H9 (cell line): ENCODE measurements at regions not wholly inside any gene's neighbourhood (a gene's known extent, or its start where the extent isn't known, plus 50 kb on each side); places are given as distances from the start of the nearest gene placed in this dataset.

ENCODE experiments used
- DNase-seq: peaks from one replicate; pipeline ENCODE4 v3.0.0-alpha.2; 2017
- H2AFZ ChIP-seq: one replicate; pipeline ENCODE4 v1.6.1; 2013; ENCODE audit warnings: mild to moderate bottlenecking, low read length, control low read depth, moderate library complexity
- H2AK5ac ChIP-seq: 2 replicates; pipeline ENCODE4 v1.6.1; 2013; ENCODE audit warnings: low read length, control low read depth, mixed read lengths; ENCODE audit not compliant: insufficient read length
- H2BK120ac ChIP-seq: one replicate; pipeline ENCODE4 v1.6.1; 2013; ENCODE audit warnings: low read depth, mild to moderate bottlenecking, low read length, control low read depth, inconsistent platforms; ENCODE audit not compliant: poor library complexity, severe bottlenecking
- H2BK12ac ChIP-seq: 2 replicates; pipeline ENCODE4 v1.6.1; 2013; ENCODE audit warnings: low read length, control low read depth, mixed read lengths, low read depth; ENCODE audit not compliant: insufficient read length
- H2BK15ac ChIP-seq: 2 replicates; pipeline ENCODE4 v1.6.1; 2013; ENCODE audit warnings: low read depth, low read length, control low read depth
- H2BK20ac ChIP-seq: one replicate; pipeline ENCODE4 v1.6.1; 2013; ENCODE audit warnings: low read depth, mild to moderate bottlenecking, low read length, control low read depth, inconsistent platforms; ENCODE audit not compliant: poor library complexity, severe bottlenecking
- H2BK5ac ChIP-seq: 2 replicates; pipeline ENCODE4 v1.6.1; 2013; ENCODE audit warnings: low read length, control low read depth, mixed read lengths; ENCODE audit not compliant: insufficient read length
- H3K14ac ChIP-seq: 2 replicates; pipeline ENCODE4 v1.6.1; 2013; ENCODE audit warnings: low read length, control low read depth; ENCODE audit not compliant: insufficient read depth
- H3K18ac ChIP-seq: 2 replicates; pipeline ENCODE4 v1.6.1; 2013; ENCODE audit warnings: low read depth, mild to moderate bottlenecking, mixed read lengths, low read length, control low read depth; ENCODE audit not compliant: insufficient read length
- H3K23ac ChIP-seq: 2 replicates; pipeline ENCODE4 v1.6.1; 2013; ENCODE audit warnings: low read length, control low read depth, mixed read lengths, low read depth; ENCODE audit not compliant: insufficient read length
- H3K23me2 ChIP-seq: 2 replicates; pipeline ENCODE4 v1.6.1; 2013; ENCODE audit warnings: low read depth, mild to moderate bottlenecking, mixed read lengths, low read length, control low read depth; ENCODE audit not compliant: insufficient read length, poor library complexity, severe bottlenecking
- H3K27ac ChIP-seq: 2 replicates; pipeline ENCODE4 v1.5.1; 2013; ENCODE audit warnings: low read length, control low read depth, mixed read lengths, low read depth; ENCODE audit not compliant: insufficient read length
- H3K27me3 ChIP-seq: 2 replicates; pipeline ENCODE4 v1.6.1; 2013; ENCODE audit warnings: low read length, control low read depth, inconsistent platforms; ENCODE audit not compliant: insufficient read depth
- H3K4ac ChIP-seq: 2 replicates; pipeline ENCODE4 v1.6.1; 2013; ENCODE audit warnings: low read depth, mild to moderate bottlenecking, control low read depth, inconsistent platforms, low read length, moderate library complexity
- H3K4me1 ChIP-seq: 2 replicates; pipeline ENCODE4 v1.6.1; 2013; ENCODE audit warnings: low read length, control low read depth, inconsistent platforms; ENCODE audit not compliant: insufficient read depth
- H3K4me2 ChIP-seq: 2 replicates; pipeline ENCODE4 v1.6.1; 2013; ENCODE audit warnings: low read length, control low read depth, mixed read lengths; ENCODE audit not compliant: insufficient read length, insufficient read depth
- H3K56ac ChIP-seq: 2 replicates; pipeline ENCODE4 v1.6.1; 2013; ENCODE audit warnings: low read depth, mild to moderate bottlenecking, mixed read lengths, low read length, control low read depth; ENCODE audit not compliant: insufficient read length
- H3K79me1 ChIP-seq: 2 replicates; pipeline ENCODE4 v1.6.1; 2013; ENCODE audit warnings: low read depth, mild to moderate bottlenecking, moderate library complexity, low read length, control low read depth, inconsistent platforms; ENCODE audit not compliant: insufficient read depth, poor library complexity, severe bottlenecking
- H3K79me2 ChIP-seq: 2 replicates; pipeline ENCODE4 v1.6.1; 2013; ENCODE audit warnings: low read length, control low read depth, inconsistent platforms; ENCODE audit not compliant: insufficient read depth
- H3K9ac ChIP-seq: 2 replicates; pipeline ENCODE4 v1.6.1; 2013; ENCODE audit warnings: low read length, control low read depth, mixed read lengths; ENCODE audit not compliant: insufficient read length; ENCODE audit errors: extremely low read depth
- H3K9me3 ChIP-seq: one replicate; pipeline ENCODE4 v1.6.1; 2013; ENCODE audit warnings: low read depth, low read length, inconsistent platforms; ENCODE audit not compliant: control insufficient read depth
- H3T11ph ChIP-seq: one replicate; pipeline ENCODE4 v1.6.1; 2013; ENCODE audit warnings: mild to moderate bottlenecking, low read length, control low read depth, inconsistent platforms
- H4K20me1 ChIP-seq: one replicate; pipeline ENCODE4 v1.6.1; 2013; ENCODE audit not compliant: control insufficient read depth, insufficient read length, insufficient read depth
- H4K5ac ChIP-seq: 2 replicates; pipeline ENCODE4 v1.6.1; 2013; ENCODE audit warnings: low read depth, mild to moderate bottlenecking, mixed read lengths, low read length, control low read depth; ENCODE audit not compliant: insufficient read length
- H4K8ac ChIP-seq: replicated peaks from 2 replicates; pipeline ENCODE4 v1.6.1; 2013; ENCODE audit warnings: low read length, control low read depth, mixed read lengths, low read depth; ENCODE audit not compliant: insufficient read length
- H4K91ac ChIP-seq: 2 replicates; pipeline ENCODE4 v1.6.1; 2013; ENCODE audit warnings: low read depth, mild to moderate bottlenecking, moderate library complexity, mixed read lengths, low read length, control low read depth; ENCODE audit not compliant: insufficient read length
- H3K27ac Mint-ChIP-seq, 3 experiments: 2 replicates in 2 of 3; 3 replicates in 1 of 3; pipeline ENCODE4 v1.8.0; 2020 to 2021; ENCODE audit warnings: mixed read lengths in 3 of 3, mild to moderate bottlenecking in 1 of 3, moderate library complexity in 1 of 3
- H3K27me3 Mint-ChIP-seq: 2 replicates; pipeline ENCODE4 v1.8.0; 2021; ENCODE audit warnings: low read depth, mild to moderate bottlenecking, moderate library complexity, mixed read lengths
- H3K36me3 Mint-ChIP-seq, 3 experiments: 2 replicates in 2 of 3; 3 replicates in 1 of 3; pipeline ENCODE4 v1.8.0; 2020 to 2021; ENCODE audit warnings: low read depth in 3 of 3, mixed read lengths in 3 of 3; ENCODE audit not compliant: insufficient read depth in 1 of 3
- H3K4me1 Mint-ChIP-seq, 2 experiments: 2 replicates each; pipeline ENCODE4 v1.8.0; 2020; ENCODE audit warnings: mixed read lengths in 2 of 2
- H3K4me3 Mint-ChIP-seq, 2 experiments: 2 replicates in 1 of 2; 3 replicates in 1 of 2; pipeline ENCODE4 v1.8.0; 2020 to 2021; ENCODE audit warnings: mild to moderate bottlenecking in 2 of 2, mixed read lengths in 2 of 2, moderate library complexity in 1 of 2
- H3K9me3 Mint-ChIP-seq, 2 experiments: 2 replicates in 1 of 2; 3 replicates in 1 of 2; pipeline ENCODE4 v1.8.0; 2020; ENCODE audit warnings: mild to moderate bottlenecking in 2 of 2, mixed read lengths in 2 of 2, moderate library complexity in 1 of 2
- WGBS: extraction: QIAGEN DNeasy Blood & Tissue Kit; methylation state at CpG from one replicate; pipeline ENCODE4 v1.1.7; 2013; ENCODE audit warnings: missing lambda C conversion rate, low lambda C conversion rate, mixed read lengths; ENCODE audit not compliant: insufficient read length; ENCODE audit errors: extremely low coverage; 5-methylcytosine and 5-hydroxymethylcytosine counted together
- TF ChIP-seq, protein P1 (sequence below): fragments of 200-600 bp; sonication (generic); conservative IDR thresholded peaks from 3 replicates; pipeline ENCODE4 v1.8.0; 2021; ENCODE audit warnings: antibody characterized with exemption, mild to moderate bottlenecking

DNA sequence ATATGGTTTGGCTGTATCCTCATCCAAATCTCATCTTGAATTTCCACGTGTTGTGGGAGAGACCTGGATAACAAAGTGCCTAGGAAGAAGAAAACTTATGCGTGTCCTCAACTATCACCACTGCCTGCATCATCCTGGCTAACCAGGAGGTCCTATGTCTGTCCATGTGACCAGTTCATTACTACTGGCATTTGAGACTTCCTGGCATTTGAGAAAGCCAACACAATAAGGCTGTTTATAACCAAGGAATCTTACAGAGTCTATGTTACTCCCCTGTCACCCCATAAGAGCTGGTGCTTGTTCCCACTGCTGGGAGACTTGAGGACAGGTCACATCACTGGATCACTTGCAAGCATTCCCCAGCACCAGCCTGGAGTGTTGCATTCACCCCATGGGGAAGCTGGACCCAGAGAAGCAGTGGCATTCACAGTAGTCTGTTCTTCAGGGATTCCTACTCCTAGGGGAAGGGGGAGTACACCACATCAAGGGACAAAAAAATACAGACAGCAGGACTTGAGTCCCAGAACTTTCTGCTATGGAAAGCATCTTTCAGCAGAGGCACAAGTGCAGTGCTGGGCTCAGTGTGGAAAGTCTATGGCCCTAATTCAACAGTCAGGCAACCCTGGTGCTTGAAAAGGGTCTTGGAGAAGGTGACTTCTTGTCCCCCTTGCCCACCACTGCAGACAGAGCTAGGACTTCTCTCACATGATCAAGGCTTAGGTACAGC, 717.1 kb downstream of the SEMA5A start:
- Histone ChIP-seq H4K20me1 (no peaks in the 10 kb centered on the region), H3K23ac (no peak overlapping the region), H4K5ac (no peak overlapping the region), H3K27ac (no peak overlapping the region), H3K23me2 (no peaks in the 10 kb centered on the region), H3K18ac (no peak overlapping the region), H3K9ac (no peak overlapping the region), H2BK15ac (no peak overlapping the region), H3K9me3 (no peaks in the 10 kb centered on the region), H3K56ac (no peak overlapping the region), H3K4me1 (no peaks in the 10 kb centered on the region; the same call in 1 of the 2 replicates), H3K4ac (no peak overlapping the region), H4K8ac (no peak overlapping the region), H2BK5ac (no peak overlapping the region), H3T11ph (no peak overlapping the region), H2AK5ac (no peak overlapping the region), H3K14ac (no peak overlapping the region), H3K4me2 (no peak overlapping the region), H2AFZ (no peak overlapping the region), H3K79me1 (no peaks in the 10 kb centered on the region), H3K27me3 (no peaks in the 10 kb centered on the region), H2BK12ac (no peak overlapping the region), H2BK120ac (no peak overlapping the region), H4K91ac (no peak overlapping the region), H3K79me2 (no peaks in the 10 kb centered on the region), H2BK20ac (no peak overlapping the region)
- H3K36me3 Mint-ChIP-seq = no peaks in the 10 kb centered on the region; a peak in 1 of 7 replicates
- H3K27ac Mint-ChIP-seq = no peak overlapping the region; a peak in 1 of 7 replicates
- peaks cover 20 to 41% of the 10 kb centered on the region in 2 experiments for H3K4me1 Mint-ChIP-seq
- no peaks in the 10 kb centered on the region for H3K9me3 Mint-ChIP-seq
- no peaks in the 10 kb centered on the region for H3K27me3 Mint-ChIP-seq
- no CpG with 5 or more reads among the region's 2 CpGs for WGBS
- no peak overlapping the region; a peak in 1 of 5 replicates for H3K4me3 Mint-ChIP-seq
- TF ChIP-seq, protein P1, sequence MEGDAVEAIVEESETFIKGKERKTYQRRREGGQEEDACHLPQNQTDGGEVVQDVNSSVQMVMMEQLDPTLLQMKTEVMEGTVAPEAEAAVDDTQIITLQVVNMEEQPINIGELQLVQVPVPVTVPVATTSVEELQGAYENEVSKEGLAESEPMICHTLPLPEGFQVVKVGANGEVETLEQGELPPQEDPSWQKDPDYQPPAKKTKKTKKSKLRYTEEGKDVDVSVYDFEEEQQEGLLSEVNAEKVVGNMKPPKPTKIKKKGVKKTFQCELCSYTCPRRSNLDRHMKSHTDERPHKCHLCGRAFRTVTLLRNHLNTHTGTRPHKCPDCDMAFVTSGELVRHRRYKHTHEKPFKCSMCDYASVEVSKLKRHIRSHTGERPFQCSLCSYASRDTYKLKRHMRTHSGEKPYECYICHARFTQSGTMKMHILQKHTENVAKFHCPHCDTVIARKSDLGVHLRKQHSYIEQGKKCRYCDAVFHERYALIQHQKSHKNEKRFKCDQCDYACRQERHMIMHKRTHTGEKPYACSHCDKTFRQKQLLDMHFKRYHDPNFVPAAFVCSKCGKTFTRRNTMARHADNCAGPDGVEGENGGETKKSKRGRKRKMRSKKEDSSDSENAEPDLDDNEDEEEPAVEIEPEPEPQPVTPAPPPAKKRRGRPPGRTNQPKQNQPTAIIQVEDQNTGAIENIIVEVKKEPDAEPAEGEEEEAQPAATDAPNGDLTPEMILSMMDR = no peak
- DNase-seq = no peak
